ENCODE measurements at regions not wholly inside any gene's neighbourhood (a gene's known extent, or its start where the extent isn't known, plus 50 kb on each side); places are given as distances from the start of the nearest gene placed in this dataset. TPM values are rescaled to one million over a fixed set of nuclear protein-coding genes. Genes with fewer than 3 reads are reported as not detected.

GRCh38 chr10:79018521-79019011 is 50.2 kb upstream of the ZMIZ1 start:
- Mint-ChIP-seq H3K27me3 (peaks cover 13% of the 10 kb centered on the region), H3K9me3 (ENCODE audit: insufficient read depth) (peaks cover 6% of the 10 kb centered on the region), H3K4me1 (peaks cover 6% of the 10 kb centered on the region), H3K4me3 (no peak overlapping the region), H3K27ac (no peak overlapping the region)
- intact Hi-C loops (cut with micrococcal nuclease): no loop called here
- Histone ChIP-seq H3K79me2 (ENCODE audit: control insufficient read depth, insufficient read depth, low read length) (no peaks in the 10 kb centered on the region), H2AFZ (ENCODE audit: insufficient read depth, low read depth, low read length, poor library complexity, severe bottlenecking) (no peak overlapping the region), H3K27me3 (replicated peaks in 1 of 4; ENCODE audit: control extremely low read depth in 1 of 4, control insufficient read depth in 3 of 4, insufficient read depth in 4 of 4, low read length in 3 of 4) (peaks cover 0 to 5% (median 0%) of the 10 kb centered on the region in 4 experiments), H3K4me3 (ENCODE audit: control extremely low read depth in 1 of 5, extremely low read depth in 1 of 5, insufficient read depth in 1 of 5, low read depth in 2 of 5, low read length in 4 of 5) (no peak overlapping the region), H3K27ac (ENCODE audit: low read length in 2 of 2) (no peak overlapping the region), H4K20me1 (ENCODE audit: control insufficient read depth, insufficient read depth, low read length, poor library complexity, severe bottlenecking) (no peaks in the 10 kb centered on the region), H3K9me3 (ENCODE audit: control extremely low read depth in 1 of 3, control insufficient read depth in 2 of 3, insufficient read depth in 1 of 3, low read length in 2 of 3) (peaks cover 0 to 13% (median 4%) of the 10 kb centered on the region in 3 donors), H3K4me2 (replicated peaks; ENCODE audit: low read depth, low read length, poor library complexity, severe bottlenecking) (no peak overlapping the region), H3K36me3 (replicated peaks in 1 of 2; ENCODE audit: control extremely low read depth in 1 of 2, control insufficient read depth in 1 of 2, extremely low read depth in 1 of 2, insufficient read depth in 2 of 2, low read length in 1 of 2) (no peaks in the 10 kb centered on the region), H3K4me1 (ENCODE audit: control insufficient read depth in 2 of 2, insufficient read depth in 2 of 2, low read length in 2 of 2) (peaks cover 0 to 7% of the 10 kb centered on the region in 2 donors), H3K9ac (ENCODE audit: low read length) (no peak overlapping the region)
- TF ChIP-seq CTCF (IDR thresholded peaks at IDR 0.05): no peak
- ChIA-PET CTCF (no interaction called here), POLR2A (no interaction called here)
- no peak for ATAC-seq (ENCODE audit: low read depth)
- WGBS (ENCODE audit: insufficient coverage): 80% methylated on average over 4 of the region's 5 CpGs
- no peak for DNase-seq

Small RNA genes in the stretch of these regions (small RNA-seq; reads per million reads assigned to genes)
- not detected for gene RF00056 (ENCODE audit: insufficient read length, low read depth, low replicate concordance)
